ENCODE measurements at regions not wholly inside any gene's neighbourhood (a gene's known extent, or its start where the extent isn't known, plus 50 kb on each side); places are given as distances from the start of the nearest gene placed in this dataset.

DNA sequence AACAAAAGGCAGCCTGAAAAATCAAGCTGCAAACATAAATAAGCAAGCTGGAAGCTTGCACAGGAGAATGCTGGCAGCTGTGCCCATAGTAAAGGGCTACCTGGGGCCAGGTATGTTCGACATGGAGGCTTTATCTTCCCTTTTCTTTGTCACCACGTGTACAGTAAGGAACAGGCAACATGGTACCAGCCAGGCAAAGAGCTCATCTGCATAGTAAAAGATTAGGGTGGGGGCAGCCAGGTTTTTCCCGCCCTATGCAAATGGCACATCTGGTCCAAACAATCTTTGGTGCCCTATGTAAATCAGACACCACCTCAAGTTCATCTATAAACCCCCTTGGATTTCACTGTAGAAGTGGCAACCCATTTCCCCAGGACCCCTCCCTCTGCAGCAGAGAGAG is 625.1 kb downstream of the TYW1 start:
- TF ChIP-seq, protein P1, sequence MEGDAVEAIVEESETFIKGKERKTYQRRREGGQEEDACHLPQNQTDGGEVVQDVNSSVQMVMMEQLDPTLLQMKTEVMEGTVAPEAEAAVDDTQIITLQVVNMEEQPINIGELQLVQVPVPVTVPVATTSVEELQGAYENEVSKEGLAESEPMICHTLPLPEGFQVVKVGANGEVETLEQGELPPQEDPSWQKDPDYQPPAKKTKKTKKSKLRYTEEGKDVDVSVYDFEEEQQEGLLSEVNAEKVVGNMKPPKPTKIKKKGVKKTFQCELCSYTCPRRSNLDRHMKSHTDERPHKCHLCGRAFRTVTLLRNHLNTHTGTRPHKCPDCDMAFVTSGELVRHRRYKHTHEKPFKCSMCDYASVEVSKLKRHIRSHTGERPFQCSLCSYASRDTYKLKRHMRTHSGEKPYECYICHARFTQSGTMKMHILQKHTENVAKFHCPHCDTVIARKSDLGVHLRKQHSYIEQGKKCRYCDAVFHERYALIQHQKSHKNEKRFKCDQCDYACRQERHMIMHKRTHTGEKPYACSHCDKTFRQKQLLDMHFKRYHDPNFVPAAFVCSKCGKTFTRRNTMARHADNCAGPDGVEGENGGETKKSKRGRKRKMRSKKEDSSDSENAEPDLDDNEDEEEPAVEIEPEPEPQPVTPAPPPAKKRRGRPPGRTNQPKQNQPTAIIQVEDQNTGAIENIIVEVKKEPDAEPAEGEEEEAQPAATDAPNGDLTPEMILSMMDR (IDR thresholded peaks at IDR 0.05), result no peak
- no peak for TF ChIP-seq POLR2A (IDR thresholded peaks at IDR 0.05)
